IPS-15b (cell line): ENCODE measurements at regions not wholly inside any gene's neighbourhood (a gene's known extent, or its start where the extent isn't known, plus 50 kb on each side); places are given as distances from the start of the nearest gene placed in this dataset.
"Not testable (repeated sequence)": the region's sequence is repeated elsewhere in the genome, so short reads cannot be mapped to it uniquely, and the experiment has no call there.

ENCODE experiments used
- H3K27me3 ChIP-seq: one replicate; pipeline ENCODE4 v1.6.1; 2013; ENCODE audit warnings: low read length; ENCODE audit not compliant: control insufficient read depth, insufficient read depth
- H3K36me3 ChIP-seq: one replicate; pipeline ENCODE4 v1.6.1; 2013; ENCODE audit warnings: low read length; ENCODE audit not compliant: control insufficient read depth, insufficient read depth
- H3K4me1 ChIP-seq: one replicate; pipeline ENCODE4 v1.6.1; 2013; ENCODE audit warnings: mild to moderate bottlenecking, low read length; ENCODE audit not compliant: control insufficient read depth, insufficient read depth
- H3K4me3 ChIP-seq: one replicate; pipeline ENCODE4 v1.5.1; 2013; ENCODE audit warnings: low read depth, low read length
- H3K9ac ChIP-seq: one replicate; pipeline ENCODE4 v1.6.1; 2013; ENCODE audit warnings: low read depth, mild to moderate bottlenecking, low read length
- H3K9me3 ChIP-seq: one replicate; pipeline ENCODE4 v1.6.1; 2013; ENCODE audit warnings: mild to moderate bottlenecking, low read length; ENCODE audit not compliant: control insufficient read depth, insufficient read depth

GRCh38 chr3:39558775-39559306 is 91.4 kb downstream of the MOBP start:
- H3K4me3 ChIP-seq: no peak overlapping the region
- no peaks in the 10 kb centered on the region for H3K27me3 ChIP-seq
- no peak overlapping the region for H3K9ac ChIP-seq
- no peaks in the 10 kb centered on the region for H3K36me3 ChIP-seq
- H3K4me1 ChIP-seq: no peaks in the 10 kb centered on the region
- no peaks in the 10 kb centered on the region for H3K9me3 ChIP-seq

DNA sequence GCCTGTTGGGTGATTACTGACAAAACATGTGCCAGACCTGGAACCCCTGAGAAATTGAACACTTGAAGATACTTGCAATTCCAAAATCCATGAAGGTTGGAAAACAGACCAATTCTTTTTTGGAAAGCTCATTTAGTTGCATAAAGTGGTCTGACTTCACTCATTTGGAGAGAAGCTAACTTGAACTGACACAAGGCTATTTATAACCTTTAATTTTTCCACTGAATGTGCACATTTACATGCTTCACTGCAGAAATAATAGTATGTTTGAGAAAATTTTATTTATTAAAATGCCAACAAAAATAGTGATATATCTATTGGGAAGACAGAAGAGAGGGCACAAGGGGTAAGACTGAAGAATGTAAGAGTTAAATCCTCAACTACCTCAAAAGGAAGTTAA is 92.1 kb downstream of the MOBP start:
- Histone ChIP-seq H3K4me1 (no peaks in the 10 kb centered on the region), H3K9me3 (no peaks in the 10 kb centered on the region), H3K27me3 (no peaks in the 10 kb centered on the region), H3K4me3 (no peak overlapping the region), H3K36me3 (no peaks in the 10 kb centered on the region), H3K9ac (no peak overlapping the region)

- H3K27me3 ChIP-seq: no peaks in the 10 kb centered on the region
- no peaks in the 10 kb centered on the region for H3K36me3 ChIP-seq
- H3K9me3 ChIP-seq: no peaks in the 10 kb centered on the region
- no peak overlapping the region for H3K9ac ChIP-seq
- H3K4me1 ChIP-seq: no peaks in the 10 kb centered on the region
- no peak overlapping the region for H3K4me3 ChIP-seq
Observed at GRCh38 chr3:39568508-39568907, 101.0 kb downstream of the MOBP start.

DNA sequence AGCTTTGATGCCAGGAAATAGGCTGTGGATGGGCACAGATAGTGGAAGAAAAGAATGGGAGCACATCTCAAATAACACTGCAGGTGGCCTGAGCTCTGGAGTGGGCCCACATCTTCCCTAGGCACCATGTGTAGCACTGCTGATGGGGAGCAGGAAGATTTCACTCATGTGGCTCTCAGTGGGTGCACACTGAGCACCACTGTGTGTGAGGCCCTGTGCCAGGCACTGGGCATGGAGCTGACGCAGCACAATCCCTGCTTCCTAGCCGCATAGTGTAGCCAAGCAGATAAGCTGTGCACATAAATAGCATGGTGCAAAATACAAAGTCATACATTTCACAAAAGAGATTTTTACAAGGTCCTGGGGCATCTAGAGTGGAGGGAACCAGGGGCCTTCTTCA is 101.6 kb downstream of the MOBP start:
- Histone ChIP-seq H3K36me3 (no peaks in the 10 kb centered on the region), H3K4me1 (no peaks in the 10 kb centered on the region), H3K4me3 (no peak overlapping the region), H3K9ac (no peak overlapping the region), H3K27me3 (no peaks in the 10 kb centered on the region), H3K9me3 (no peaks in the 10 kb centered on the region)

GRCh38 chr3:39573392-39573791 is 105.9 kb downstream of the MOBP start:
- no peak overlapping the region for H3K9ac ChIP-seq
- no peaks in the 10 kb centered on the region for H3K9me3 ChIP-seq
- peaks cover 6% of the 10 kb centered on the region for H3K4me1 ChIP-seq
- H3K4me3 ChIP-seq: no peak overlapping the region
- H3K27me3 ChIP-seq: no peaks in the 10 kb centered on the region
- no peaks in the 10 kb centered on the region for H3K36me3 ChIP-seq

DNA sequence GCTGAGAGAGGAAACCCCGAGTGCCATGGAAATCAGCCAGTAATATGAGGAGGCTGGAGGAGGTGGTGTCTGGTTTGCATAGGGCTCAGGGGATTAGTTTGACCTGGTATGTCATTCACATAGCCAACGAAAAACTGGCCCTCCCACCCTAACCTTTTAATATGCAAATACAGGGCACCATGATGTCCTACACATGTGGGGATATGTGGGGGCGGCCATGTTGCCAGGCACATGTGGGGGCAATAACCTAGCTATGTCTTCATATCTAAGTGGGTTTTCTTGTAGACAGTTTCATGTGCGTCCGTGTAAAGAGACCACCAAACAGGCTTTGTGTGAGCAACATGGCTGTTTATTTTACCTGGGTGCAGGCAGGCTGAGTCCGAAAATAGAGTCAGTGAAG is 110.1 kb downstream of the MOBP start:
- H3K4me3 ChIP-seq: no peak overlapping the region
- peak overlapping the region; percentile 48 for H3K9ac ChIP-seq
- H3K27me3 ChIP-seq: no peaks in the 10 kb centered on the region
- peaks cover 6% of the 10 kb centered on the region for H3K4me1 ChIP-seq
- H3K36me3 ChIP-seq: no peaks in the 10 kb centered on the region
- no peaks in the 10 kb centered on the region for H3K9me3 ChIP-seq

DNA sequence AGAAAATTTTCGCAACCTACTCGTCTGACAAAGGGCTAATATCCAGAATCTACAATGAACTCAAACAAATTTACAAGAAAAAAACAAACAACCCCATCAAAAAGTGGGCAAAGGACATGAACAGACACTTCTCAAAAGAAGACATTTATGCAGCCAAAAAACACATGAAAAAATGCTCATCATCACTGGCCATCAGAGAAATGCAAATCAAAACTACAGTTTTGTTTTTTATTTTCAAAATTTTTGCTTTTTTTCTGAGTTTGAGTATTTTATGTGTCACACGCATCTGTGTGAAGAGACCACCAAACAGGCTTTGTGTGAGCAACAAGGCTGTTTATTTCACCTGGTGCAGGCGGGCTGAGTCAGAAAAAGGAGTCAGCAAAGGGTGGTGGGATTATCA is 118.7 kb downstream of the MOBP start:
- H3K4me1 ChIP-seq, H3K36me3 ChIP-seq, H3K9me3 ChIP-seq, H3K27me3 ChIP-seq, H3K4me3 ChIP-seq, H3K9ac ChIP-seq: not testable (repeated sequence)

DNA sequence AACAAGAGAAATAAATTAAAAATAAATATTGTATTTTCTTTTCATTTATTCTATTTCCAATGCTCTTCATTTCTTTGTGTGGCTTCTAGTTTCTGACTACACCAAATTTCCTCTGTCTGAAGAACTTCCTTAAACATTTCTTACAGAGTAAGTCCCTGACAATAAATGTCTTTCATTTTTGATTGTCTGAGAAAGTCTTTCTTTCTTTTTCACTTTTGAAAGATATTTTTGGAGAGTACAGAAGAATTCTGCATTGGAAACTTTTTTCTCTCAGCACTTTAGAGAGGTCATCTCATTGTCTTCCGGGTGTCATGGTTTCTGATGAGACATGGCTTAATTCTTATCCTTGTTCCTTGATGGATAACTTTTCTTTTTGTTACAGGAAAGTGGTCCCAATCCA is 119.6 kb downstream of the MOBP start:
- H3K27me3 ChIP-seq: no peaks in the 10 kb centered on the region
- no peaks in the 10 kb centered on the region for H3K9me3 ChIP-seq
- H3K4me1 ChIP-seq: no peaks in the 10 kb centered on the region
- no peak overlapping the region for H3K9ac ChIP-seq
- H3K4me3 ChIP-seq: no peak overlapping the region
- H3K36me3 ChIP-seq: no peaks in the 10 kb centered on the region

GRCh38 chr3:39590806-39591205 is 123.3 kb downstream of the MOBP start:
- no peaks in the 10 kb centered on the region for H3K36me3 ChIP-seq
- H3K4me1 ChIP-seq: no peaks in the 10 kb centered on the region
- H3K4me3 ChIP-seq: no peak overlapping the region
- H3K9me3 ChIP-seq: no peaks in the 10 kb centered on the region
- H3K27me3 ChIP-seq: no peaks in the 10 kb centered on the region
- no peak overlapping the region for H3K9ac ChIP-seq

- Histone ChIP-seq H3K4me3 (no peak overlapping the region), H3K4me1 (no peaks in the 10 kb centered on the region), H3K36me3 (no peaks in the 10 kb centered on the region), H3K9me3 (no peaks in the 10 kb centered on the region), H3K27me3 (no peaks in the 10 kb centered on the region), H3K9ac (no peak overlapping the region)
Observed at GRCh38 chr3:39592311-39593050, 125.0 kb downstream of the MOBP start.

- Histone ChIP-seq H3K4me1 (no peaks in the 10 kb centered on the region), H3K4me3 (no peak overlapping the region), H3K9me3 (no peaks in the 10 kb centered on the region), H3K27me3 (no peaks in the 10 kb centered on the region), H3K9ac (no peak overlapping the region), H3K36me3 (no peaks in the 10 kb centered on the region)
Observed at GRCh38 chr3:39593341-39593740, 125.9 kb downstream of the MOBP start.

DNA sequence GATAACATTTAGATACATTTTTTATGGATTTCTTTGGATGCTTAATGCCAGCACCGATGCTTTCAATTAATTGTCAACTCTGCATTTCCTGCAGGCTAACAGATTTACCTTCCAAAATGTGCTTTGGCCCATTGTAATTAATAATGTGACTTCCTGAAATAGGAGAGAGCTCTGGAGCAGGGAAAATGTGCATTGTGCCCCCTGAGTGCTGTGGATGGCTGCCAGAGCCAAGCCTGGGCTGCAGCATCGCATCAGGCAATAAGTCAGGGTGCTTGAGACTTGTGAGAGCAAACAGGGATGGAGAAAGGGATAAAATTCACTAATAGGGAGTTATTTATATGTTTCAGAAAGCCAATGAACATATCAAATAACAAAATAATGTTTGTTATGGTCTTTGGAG is 133.8 kb downstream of the MOBP start:
- Histone ChIP-seq H3K9me3 (no peaks in the 10 kb centered on the region), H3K27me3 (no peaks in the 10 kb centered on the region), H3K36me3 (no peaks in the 10 kb centered on the region), H3K4me3 (no peak overlapping the region), H3K9ac (no peak overlapping the region), H3K4me1 (no peaks in the 10 kb centered on the region)
